PC-9 (cell line): ENCODE measurements at regions not wholly inside any gene's neighbourhood (a gene's known extent, or its start where the extent isn't known, plus 50 kb on each side); places are given as distances from the start of the nearest gene placed in this dataset.

Experiments
- EZH2 ChIP-seq: fragments of 200-600 bp; sonication (generic); IDR thresholded peaks from 2 replicates; pipeline ENCODE4 v1.8.0; 2017; ENCODE audit warnings: antibody characterized with exemption, low read depth
- TF ChIP-seq, protein P1 (sequence below): fragments of 200-600 bp; sonication (generic); conservative IDR thresholded peaks from 2 replicates; pipeline ENCODE4 v1.6.1; 2017; ENCODE audit warnings: mixed run types, antibody characterized with exemption, mild to moderate bottlenecking, moderate library complexity

DNA sequence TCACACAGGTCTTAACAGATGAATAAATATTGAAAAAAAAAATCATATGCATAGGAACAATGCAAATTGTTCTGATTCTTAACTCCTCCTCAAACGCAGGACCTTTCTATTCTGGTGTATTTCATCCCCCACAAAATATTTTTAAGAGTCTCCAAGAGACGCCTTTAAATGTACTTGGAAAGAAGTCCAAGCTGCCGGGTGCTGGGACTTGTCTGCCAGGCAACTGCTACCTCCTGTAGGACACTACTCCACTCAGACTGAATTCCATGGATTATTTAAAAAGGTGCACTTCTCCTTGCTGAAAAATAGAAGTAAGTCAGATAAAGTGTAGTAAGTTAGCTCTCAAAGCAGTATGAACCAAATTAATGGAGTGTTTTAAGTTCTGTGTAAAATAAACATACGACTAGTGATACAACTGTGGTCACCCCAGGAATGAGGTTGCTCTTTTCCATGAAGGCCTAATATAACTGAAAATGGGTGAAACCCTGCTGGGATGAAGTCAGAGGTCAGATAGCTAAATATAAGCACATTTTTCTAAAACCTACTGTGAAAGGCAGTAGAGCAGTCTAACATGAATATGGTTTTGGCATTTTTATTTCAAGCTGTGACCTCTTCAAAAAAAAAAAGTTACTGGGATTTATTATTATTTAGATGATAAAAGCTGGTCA lies 189.2 kb upstream of the PBX1 start:
- TF ChIP-seq, protein P1, sequence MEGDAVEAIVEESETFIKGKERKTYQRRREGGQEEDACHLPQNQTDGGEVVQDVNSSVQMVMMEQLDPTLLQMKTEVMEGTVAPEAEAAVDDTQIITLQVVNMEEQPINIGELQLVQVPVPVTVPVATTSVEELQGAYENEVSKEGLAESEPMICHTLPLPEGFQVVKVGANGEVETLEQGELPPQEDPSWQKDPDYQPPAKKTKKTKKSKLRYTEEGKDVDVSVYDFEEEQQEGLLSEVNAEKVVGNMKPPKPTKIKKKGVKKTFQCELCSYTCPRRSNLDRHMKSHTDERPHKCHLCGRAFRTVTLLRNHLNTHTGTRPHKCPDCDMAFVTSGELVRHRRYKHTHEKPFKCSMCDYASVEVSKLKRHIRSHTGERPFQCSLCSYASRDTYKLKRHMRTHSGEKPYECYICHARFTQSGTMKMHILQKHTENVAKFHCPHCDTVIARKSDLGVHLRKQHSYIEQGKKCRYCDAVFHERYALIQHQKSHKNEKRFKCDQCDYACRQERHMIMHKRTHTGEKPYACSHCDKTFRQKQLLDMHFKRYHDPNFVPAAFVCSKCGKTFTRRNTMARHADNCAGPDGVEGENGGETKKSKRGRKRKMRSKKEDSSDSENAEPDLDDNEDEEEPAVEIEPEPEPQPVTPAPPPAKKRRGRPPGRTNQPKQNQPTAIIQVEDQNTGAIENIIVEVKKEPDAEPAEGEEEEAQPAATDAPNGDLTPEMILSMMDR: no peak
- TF ChIP-seq EZH2: no peak
